Cardiac fibroblast (primary cell): ENCODE measurements at regions not wholly inside any gene's neighbourhood (a gene's known extent, or its start where the extent isn't known, plus 50 kb on each side); places are given as distances from the start of the nearest gene placed in this dataset.

ENCODE experiments used
- DNase-seq, 2 donors: peaks; one replicate each; pipeline versions ENCODE4 v3.0.0 to v3.0.0-alpha.2; 2010; ENCODE audit warnings: low read depth in 2 of 2
- H3K4me3 ChIP-seq, 2 donors: replicated peaks in 1 of 2; 1 replicate in 1 of 2; 2 replicates in 1 of 2; pipeline ENCODE4 v1.5.1; 2011; ENCODE audit warnings: low read depth in 2 of 2, low read length in 2 of 2, mild to moderate bottlenecking in 2 of 2, moderate library complexity in 1 of 2
- CTCF ChIP-seq: IDR thresholded peaks from one replicate; pipeline ENCODE4 v1.5.1; 2011; ENCODE audit warnings: low read depth, mild to moderate bottlenecking, low read length, inconsistent platforms

- H3K4me3 ChIP-seq = no peak overlapping the region
- DNase-seq = no peak
- no peak for TF ChIP-seq CTCF
Observed at GRCh38 chr11:107076832-107077231, 58.6 kb upstream of the GUCY1A2 start.

GRCh38 chr11:107071129-107071528 lies 52.9 kb upstream of the GUCY1A2 start:
- no peak for DNase-seq
- H3K4me3 ChIP-seq = no peak overlapping the region
- no peak for TF ChIP-seq CTCF
